GM12865 (cell line): ENCODE measurements at regions not wholly inside any gene's neighbourhood (a gene's known extent, or its start where the extent isn't known, plus 50 kb on each side); places are given as distances from the start of the nearest gene placed in this dataset.

ENCODE experiments used
- DNase-seq: peaks from one replicate; pipeline ENCODE4 v3.0.0; 2010; ENCODE audit warnings: low read depth
- H3K4me3 ChIP-seq: 2 replicates; pipeline ENCODE4 v1.5.1; 2011; ENCODE audit warnings: mild to moderate bottlenecking, low read depth, low read length, control low read depth
- TF ChIP-seq, protein P1 (sequence below): IDR thresholded peaks from 2 replicates; pipeline ENCODE4 v1.5.1; 2011; ENCODE audit warnings: low read length, control low read depth, low read depth, inconsistent platforms; ENCODE audit not compliant: insufficient read depth; ENCODE audit errors: missing control alignments

DNA sequence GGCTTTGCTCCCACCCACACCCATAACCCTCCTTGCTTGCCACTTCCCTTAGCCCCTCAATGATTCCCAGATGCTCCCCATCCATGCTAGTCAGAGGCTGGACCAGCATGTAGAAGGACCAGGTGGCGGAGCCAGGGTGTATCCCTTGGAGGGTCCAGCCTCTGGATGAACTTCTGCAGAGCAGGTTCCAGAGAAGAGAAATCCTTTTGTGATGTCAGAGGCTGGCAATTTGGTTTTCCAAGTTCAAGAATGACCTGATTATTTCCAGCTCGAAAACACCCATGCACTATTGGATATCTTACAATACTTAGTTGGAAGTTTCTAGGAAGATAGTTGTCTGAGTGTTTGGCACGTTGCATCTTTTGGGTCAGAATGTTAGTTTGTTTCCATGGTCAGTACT lies 168.3 kb upstream of the RPS6KA3 start:
- H3K4me3 ChIP-seq = no peak overlapping the region
- TF ChIP-seq, protein P1, sequence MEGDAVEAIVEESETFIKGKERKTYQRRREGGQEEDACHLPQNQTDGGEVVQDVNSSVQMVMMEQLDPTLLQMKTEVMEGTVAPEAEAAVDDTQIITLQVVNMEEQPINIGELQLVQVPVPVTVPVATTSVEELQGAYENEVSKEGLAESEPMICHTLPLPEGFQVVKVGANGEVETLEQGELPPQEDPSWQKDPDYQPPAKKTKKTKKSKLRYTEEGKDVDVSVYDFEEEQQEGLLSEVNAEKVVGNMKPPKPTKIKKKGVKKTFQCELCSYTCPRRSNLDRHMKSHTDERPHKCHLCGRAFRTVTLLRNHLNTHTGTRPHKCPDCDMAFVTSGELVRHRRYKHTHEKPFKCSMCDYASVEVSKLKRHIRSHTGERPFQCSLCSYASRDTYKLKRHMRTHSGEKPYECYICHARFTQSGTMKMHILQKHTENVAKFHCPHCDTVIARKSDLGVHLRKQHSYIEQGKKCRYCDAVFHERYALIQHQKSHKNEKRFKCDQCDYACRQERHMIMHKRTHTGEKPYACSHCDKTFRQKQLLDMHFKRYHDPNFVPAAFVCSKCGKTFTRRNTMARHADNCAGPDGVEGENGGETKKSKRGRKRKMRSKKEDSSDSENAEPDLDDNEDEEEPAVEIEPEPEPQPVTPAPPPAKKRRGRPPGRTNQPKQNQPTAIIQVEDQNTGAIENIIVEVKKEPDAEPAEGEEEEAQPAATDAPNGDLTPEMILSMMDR = no peak
- DNase-seq = no peak

DNA sequence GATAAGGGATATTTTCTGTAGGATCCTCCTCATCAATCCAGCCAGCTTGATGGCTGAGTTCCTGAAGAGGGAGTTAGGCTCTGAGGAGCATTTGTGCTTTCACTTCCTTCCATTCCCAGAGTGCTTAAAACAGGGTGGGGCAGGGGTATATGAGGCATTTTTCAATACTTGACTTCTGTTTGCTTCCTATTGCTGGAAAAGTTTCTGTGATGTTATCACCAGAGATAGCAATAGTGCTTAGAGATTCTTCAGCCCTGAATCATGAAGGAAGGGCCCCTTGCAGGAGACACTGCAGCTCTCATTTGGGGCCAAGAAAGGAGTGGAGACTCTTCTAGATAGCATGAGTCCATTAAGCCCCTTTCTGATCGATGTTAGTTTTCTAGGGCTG lies 166.7 kb upstream of the RPS6KA3 start:
- no peak overlapping the region for H3K4me3 ChIP-seq
- TF ChIP-seq, protein P1 = no peak
- DNase-seq = no peak

DNA sequence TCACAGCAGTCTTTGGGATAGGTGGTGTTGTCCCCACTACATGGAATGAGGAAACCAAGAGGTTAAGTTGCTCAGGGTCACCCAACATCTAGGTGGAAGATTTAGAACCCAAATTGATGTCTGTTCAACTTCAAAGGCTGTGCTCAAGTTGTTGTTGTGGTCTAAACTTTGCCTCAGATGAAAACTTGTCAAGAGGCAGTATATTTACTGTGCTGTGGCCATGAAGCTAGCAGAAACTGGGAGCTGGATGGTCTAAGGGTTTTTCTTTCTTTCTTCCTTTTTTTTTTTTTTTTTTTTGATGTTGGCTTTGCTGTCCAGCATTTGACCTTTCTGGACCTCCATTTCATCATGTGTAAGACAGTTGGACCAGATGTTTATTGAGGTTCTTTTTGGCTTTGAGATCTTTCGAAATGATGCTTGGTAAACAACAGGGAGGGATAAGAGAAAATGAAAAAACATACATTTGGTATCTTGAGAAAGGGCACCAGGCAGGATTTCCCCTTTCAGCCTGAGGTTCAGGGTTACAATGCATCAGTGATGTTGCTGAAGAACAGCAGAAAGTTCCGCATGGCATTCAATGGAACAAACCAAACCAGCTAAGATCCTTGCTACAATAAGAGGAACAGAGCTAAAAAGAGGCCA lies 166.2 kb upstream of the RPS6KA3 start:
- DNase-seq = peak; percentile 67
- H3K4me3 ChIP-seq = no peak overlapping the region
- TF ChIP-seq, protein P1 = no peak

DNA sequence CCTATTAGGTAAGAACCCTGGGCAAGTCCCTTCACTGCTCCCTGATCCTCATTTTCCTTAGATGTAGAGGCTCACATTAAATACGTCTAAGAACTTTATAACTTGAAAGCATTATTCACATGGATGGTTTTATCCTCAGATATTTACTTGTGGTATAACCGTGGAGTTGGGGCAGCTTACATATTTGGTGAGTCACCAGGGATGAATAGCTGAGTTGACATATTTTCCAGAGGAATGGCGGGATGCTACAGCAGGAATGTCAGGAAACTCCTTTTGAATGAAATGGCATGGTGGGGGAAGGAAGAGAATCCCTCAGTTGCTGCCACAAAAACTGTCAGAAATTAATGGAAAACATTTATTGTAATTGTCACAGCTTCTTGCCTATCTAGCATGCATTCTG lies 165.3 kb upstream of the RPS6KA3 start:
- H3K4me3 ChIP-seq = no peak overlapping the region
- TF ChIP-seq, protein P1 = no peak
- no peak for DNase-seq

DNA sequence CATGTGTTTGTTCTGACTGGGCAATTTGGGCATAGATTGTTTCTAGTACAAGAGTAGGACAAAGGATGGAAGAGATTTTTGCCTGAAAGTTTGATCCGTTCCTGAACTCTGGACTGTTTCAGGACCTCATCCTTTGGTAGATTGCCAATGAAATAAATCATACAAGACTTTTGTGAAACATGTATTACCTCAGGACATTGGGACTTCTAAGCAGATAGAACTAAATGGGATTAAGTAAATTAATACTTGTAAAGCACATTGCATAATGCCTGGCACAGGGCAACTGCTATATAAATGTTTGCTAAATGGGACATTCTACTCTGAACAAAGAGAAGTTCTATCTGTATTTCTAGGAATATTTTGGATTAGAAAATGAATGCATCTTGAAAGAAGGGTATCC lies 164.8 kb upstream of the RPS6KA3 start:
- TF ChIP-seq, protein P1 = no peak
- DNase-seq = no peak
- no peak overlapping the region for H3K4me3 ChIP-seq

DNA sequence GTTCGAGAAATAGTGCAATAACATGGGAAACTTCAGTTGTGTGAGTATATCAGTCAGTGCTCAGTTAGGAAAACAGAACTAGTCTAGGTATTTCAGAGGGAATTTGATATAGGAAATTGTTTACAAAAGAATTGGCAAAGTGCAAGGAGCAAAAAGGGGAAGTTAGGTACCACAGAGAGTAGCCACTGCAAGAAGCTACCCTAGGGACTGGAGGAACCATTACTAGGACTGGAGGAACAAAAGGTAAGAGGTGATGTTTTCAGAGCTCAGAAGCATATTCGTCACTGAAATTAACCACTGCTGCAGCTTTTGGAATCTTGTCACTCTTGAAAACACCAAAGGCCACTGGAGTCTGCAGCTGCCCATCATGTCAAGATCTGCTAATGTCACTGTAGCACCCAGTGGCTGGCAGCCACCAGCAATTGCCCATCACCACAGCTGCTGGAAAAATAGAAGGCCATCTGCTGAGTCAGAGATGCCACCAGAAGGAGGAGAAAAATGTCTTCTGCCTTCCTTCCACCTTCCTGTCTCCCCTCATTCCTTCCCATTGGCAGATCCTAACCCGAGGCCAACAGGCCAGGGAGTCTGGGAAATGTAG lies 160.6 kb upstream of the RPS6KA3 start:
- TF ChIP-seq, protein P1 = no peak
- peak; percentile 12 for DNase-seq
- H3K4me3 ChIP-seq = no peak overlapping the region

DNA sequence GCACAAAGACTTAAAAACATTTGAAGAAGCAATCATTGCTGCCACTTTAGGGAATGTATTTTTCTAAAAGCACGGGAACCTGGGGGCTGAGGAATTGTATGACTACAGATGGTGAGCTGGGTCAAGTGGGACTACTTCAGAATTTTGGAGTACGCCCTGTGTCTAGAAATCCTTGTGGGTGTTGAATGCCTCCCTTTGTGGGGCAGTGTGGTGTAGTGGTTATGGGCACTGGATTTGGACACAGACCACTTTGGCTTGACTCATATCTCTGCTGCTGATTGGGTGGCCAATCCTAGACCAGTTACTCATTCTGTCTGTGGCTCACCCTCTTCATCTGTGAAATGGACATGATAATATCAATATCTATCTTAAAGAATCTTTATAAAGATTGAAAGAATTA lies 155.0 kb upstream of the RPS6KA3 start:
- DNase-seq = no peak
- no peak overlapping the region for H3K4me3 ChIP-seq
- TF ChIP-seq, protein P1 = no peak
